ENCODE measurements at regions not wholly inside any gene's neighbourhood (a gene's known extent, or its start where the extent isn't known, plus 50 kb on each side); places are given as distances from the start of the nearest gene placed in this dataset.

- no peak for DNase-seq (ENCODE audit: low read depth in 4 of 4, low spot score in 3 of 4)
These were observed 55.5 kb upstream of the SLC8A1 start for GRCh38 chr2:40507432-40507831.

- DNase-seq (ENCODE audit: low read depth in 4 of 4, low spot score in 3 of 4): no peak
These were observed 58.4 kb upstream of the SLC8A1 start for GRCh38 chr2:40510304-40510703.

- no peak for DNase-seq (ENCODE audit: low read depth in 4 of 4, low spot score in 3 of 4)
These were observed 59.8 kb upstream of the SLC8A1 start for GRCh38 chr2:40511661-40512213.

GRCh38 chr2:40512256-40512655, 60.4 kb upstream of the SLC8A1 start:
- no peak for DNase-seq (ENCODE audit: low read depth in 4 of 4, low spot score in 3 of 4)

- DNase-seq (ENCODE audit: low read depth in 4 of 4, low spot score in 3 of 4): no peak
These were observed 61.3 kb upstream of the SLC8A1 start for GRCh38 chr2:40513201-40513600.

GRCh38 chr2:40516604-40517003, 64.7 kb upstream of the SLC8A1 start:
- DNase-seq (ENCODE audit: low read depth in 4 of 4, low spot score in 3 of 4): no peak

GRCh38 chr2:40528564-40528963, 76.7 kb upstream of the SLC8A1 start:
- DNase-seq (ENCODE audit: low read depth in 4 of 4, low spot score in 3 of 4): no peak

GRCh38 chr2:40531359-40531758, 79.5 kb upstream of the SLC8A1 start:
- DNase-seq (ENCODE audit: low read depth in 4 of 4, low spot score in 3 of 4): no peak

- no peak for DNase-seq (ENCODE audit: low read depth in 4 of 4, low spot score in 3 of 4)
These were observed 82.6 kb upstream of the SLC8A1 start for GRCh38 chr2:40534528-40534927.

- DNase-seq (ENCODE audit: low read depth in 4 of 4, low spot score in 3 of 4): no peak
These were observed 84.1 kb upstream of the SLC8A1 start for GRCh38 chr2:40535972-40536371.

GRCh38 chr2:40540026-40540425, 88.1 kb upstream of the SLC8A1 start:
- no peak for DNase-seq (ENCODE audit: low read depth in 4 of 4, low spot score in 3 of 4)

GRCh38 chr2:40543381-40543780, 91.5 kb upstream of the SLC8A1 start:
- no peak for DNase-seq (ENCODE audit: low read depth in 4 of 4, low spot score in 3 of 4)

- DNase-seq (ENCODE audit: low read depth in 4 of 4, low spot score in 3 of 4): no peak
These were observed 92.2 kb upstream of the SLC8A1 start for GRCh38 chr2:40544072-40544471.

- no peak for DNase-seq (ENCODE audit: low read depth in 4 of 4, low spot score in 3 of 4)
These were observed 93.8 kb upstream of the SLC8A1 start for GRCh38 chr2:40545645-40546044.

GRCh38 chr2:40546439-40547191, 94.7 kb upstream of the SLC8A1 start:
- no peak for DNase-seq (ENCODE audit: low read depth in 4 of 4, low spot score in 3 of 4)

- no peak for DNase-seq (ENCODE audit: low read depth in 4 of 4, low spot score in 3 of 4)
These were observed 96.6 kb upstream of the SLC8A1 start for GRCh38 chr2:40548521-40548920.

- DNase-seq (ENCODE audit: low read depth in 4 of 4, low spot score in 3 of 4): no peak
These were observed 98.2 kb upstream of the SLC8A1 start for GRCh38 chr2:40550085-40550484.

- DNase-seq (ENCODE audit: low read depth in 4 of 4, low spot score in 3 of 4): no peak
These were observed 99.2 kb upstream of the SLC8A1 start for GRCh38 chr2:40551081-40551480.

- peak in 1 of 4 donors; percentile 22 for DNase-seq (ENCODE audit: low read depth in 4 of 4, low spot score in 3 of 4)
These were observed 102.9 kb upstream of the SLC8A1 start for GRCh38 chr2:40554665-40555294.

GRCh38 chr2:40556293-40556692, 104.4 kb upstream of the SLC8A1 start:
- no peak for DNase-seq (ENCODE audit: low read depth in 4 of 4, low spot score in 3 of 4)

GRCh38 chr2:40556739-40557138, 104.8 kb upstream of the SLC8A1 start:
- DNase-seq (ENCODE audit: low read depth in 4 of 4, low spot score in 3 of 4): no peak

GRCh38 chr2:40558761-40559160, 106.9 kb upstream of the SLC8A1 start:
- DNase-seq (ENCODE audit: low read depth in 4 of 4, low spot score in 3 of 4): no peak
